ENCODE measurements at regions not wholly inside any gene's neighbourhood (a gene's known extent, or its start where the extent isn't known, plus 50 kb on each side); places are given as distances from the start of the nearest gene placed in this dataset.

- peaks cover 4% of the 10 kb centered on the region for H3K4me1 Mint-ChIP-seq (ENCODE audit: low read depth, unreplicated experiment)
- no peak overlapping the region for H3K4me3 Mint-ChIP-seq (ENCODE audit: unreplicated experiment)
- no peak overlapping the region for H3K27ac Mint-ChIP-seq (ENCODE audit: unreplicated experiment)
- H3K27me3 Mint-ChIP-seq (ENCODE audit: unreplicated experiment), result no peaks in the 10 kb centered on the region
- H3K9me3 Mint-ChIP-seq (ENCODE audit: unreplicated experiment), result no peaks in the 10 kb centered on the region
- no peaks in the 10 kb centered on the region for H3K36me3 Mint-ChIP-seq (ENCODE audit: unreplicated experiment)
- TF ChIP-seq, protein P1, sequence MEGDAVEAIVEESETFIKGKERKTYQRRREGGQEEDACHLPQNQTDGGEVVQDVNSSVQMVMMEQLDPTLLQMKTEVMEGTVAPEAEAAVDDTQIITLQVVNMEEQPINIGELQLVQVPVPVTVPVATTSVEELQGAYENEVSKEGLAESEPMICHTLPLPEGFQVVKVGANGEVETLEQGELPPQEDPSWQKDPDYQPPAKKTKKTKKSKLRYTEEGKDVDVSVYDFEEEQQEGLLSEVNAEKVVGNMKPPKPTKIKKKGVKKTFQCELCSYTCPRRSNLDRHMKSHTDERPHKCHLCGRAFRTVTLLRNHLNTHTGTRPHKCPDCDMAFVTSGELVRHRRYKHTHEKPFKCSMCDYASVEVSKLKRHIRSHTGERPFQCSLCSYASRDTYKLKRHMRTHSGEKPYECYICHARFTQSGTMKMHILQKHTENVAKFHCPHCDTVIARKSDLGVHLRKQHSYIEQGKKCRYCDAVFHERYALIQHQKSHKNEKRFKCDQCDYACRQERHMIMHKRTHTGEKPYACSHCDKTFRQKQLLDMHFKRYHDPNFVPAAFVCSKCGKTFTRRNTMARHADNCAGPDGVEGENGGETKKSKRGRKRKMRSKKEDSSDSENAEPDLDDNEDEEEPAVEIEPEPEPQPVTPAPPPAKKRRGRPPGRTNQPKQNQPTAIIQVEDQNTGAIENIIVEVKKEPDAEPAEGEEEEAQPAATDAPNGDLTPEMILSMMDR (IDR thresholded peaks at IDR 0.05; ENCODE audit: partially characterized antibody, unreplicated experiment), result no peak
- DNase-seq, result no peak
Measured at GRCh38 chr6:103895136-103895535, 964.6 kb downstream of the HACE1 start.

DNA sequence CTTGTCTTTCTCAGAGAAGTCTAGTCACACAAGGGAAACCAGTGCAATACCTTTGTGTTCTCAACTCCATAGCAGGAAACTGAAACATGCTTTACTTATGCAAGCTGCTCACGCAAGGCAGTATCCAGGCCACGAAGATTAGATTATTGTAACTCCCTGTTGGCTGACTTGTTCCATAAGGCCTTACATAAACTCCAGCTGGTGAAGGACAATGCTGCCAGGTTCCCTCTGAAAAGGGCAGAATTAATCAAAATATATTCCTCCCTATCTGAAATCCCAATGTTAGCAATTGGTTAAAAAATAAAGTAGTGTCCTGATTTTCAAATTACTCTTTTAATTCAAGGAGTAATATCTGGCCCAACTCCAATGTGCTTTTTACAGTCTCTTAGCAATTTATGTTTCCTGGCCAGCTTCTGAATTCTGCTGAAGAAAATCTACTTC lies 966.6 kb downstream of the HACE1 start:
- Mint-ChIP-seq H3K9me3 (ENCODE audit: unreplicated experiment) (no peaks in the 10 kb centered on the region), H3K4me3 (ENCODE audit: unreplicated experiment) (no peak overlapping the region), H3K4me1 (ENCODE audit: low read depth, unreplicated experiment) (peaks cover 4% of the 10 kb centered on the region), H3K27me3 (ENCODE audit: unreplicated experiment) (no peaks in the 10 kb centered on the region), H3K27ac (ENCODE audit: unreplicated experiment) (peak overlapping the region; percentile 45), H3K36me3 (ENCODE audit: unreplicated experiment) (no peaks in the 10 kb centered on the region)
- DNase-seq, result no peak
- TF ChIP-seq, protein P1 (IDR thresholded peaks at IDR 0.05; ENCODE audit: partially characterized antibody, unreplicated experiment), result no peak

- Mint-ChIP-seq H3K4me3 (ENCODE audit: unreplicated experiment) (no peak overlapping the region), H3K4me1 (ENCODE audit: low read depth, unreplicated experiment) (peaks cover 10% of the 10 kb centered on the region), H3K27ac (ENCODE audit: unreplicated experiment) (no peak overlapping the region), H3K36me3 (ENCODE audit: unreplicated experiment) (no peaks in the 10 kb centered on the region), H3K9me3 (ENCODE audit: unreplicated experiment) (peaks cover 1% of the 10 kb centered on the region), H3K27me3 (ENCODE audit: unreplicated experiment) (peaks cover 3% of the 10 kb centered on the region)
- TF ChIP-seq, protein P1 (IDR thresholded peaks at IDR 0.05; ENCODE audit: partially characterized antibody, unreplicated experiment), result no peak
- DNase-seq, result no peak
Measured at GRCh38 chr6:103886951-103887350, 972.8 kb downstream of the HACE1 start.

GRCh38 chr6:103885446-103885845 lies 974.3 kb downstream of the HACE1 start:
- Mint-ChIP-seq H3K27me3 (ENCODE audit: unreplicated experiment) (peaks cover 3% of the 10 kb centered on the region), H3K4me1 (ENCODE audit: low read depth, unreplicated experiment) (peaks cover 10% of the 10 kb centered on the region), H3K36me3 (ENCODE audit: unreplicated experiment) (peaks cover 9% of the 10 kb centered on the region), H3K27ac (ENCODE audit: unreplicated experiment) (no peak overlapping the region), H3K4me3 (ENCODE audit: unreplicated experiment) (no peak overlapping the region), H3K9me3 (ENCODE audit: unreplicated experiment) (peaks cover 1% of the 10 kb centered on the region)
- TF ChIP-seq, protein P1 (IDR thresholded peaks at IDR 0.05; ENCODE audit: partially characterized antibody, unreplicated experiment), result no peak
- DNase-seq, result no peak

- H3K9me3 Mint-ChIP-seq (ENCODE audit: unreplicated experiment), result peaks cover 1% of the 10 kb centered on the region
- TF ChIP-seq, protein P1 (IDR thresholded peaks at IDR 0.05; ENCODE audit: partially characterized antibody, unreplicated experiment), result no peak
- H3K36me3 Mint-ChIP-seq (ENCODE audit: unreplicated experiment), result peaks cover 22% of the 10 kb centered on the region
- H3K4me1 Mint-ChIP-seq (ENCODE audit: low read depth, unreplicated experiment), result peaks cover 10% of the 10 kb centered on the region
- DNase-seq, result no peak
- no peak overlapping the region for H3K4me3 Mint-ChIP-seq (ENCODE audit: unreplicated experiment)
- no peak overlapping the region for H3K27ac Mint-ChIP-seq (ENCODE audit: unreplicated experiment)
- peaks cover 2% of the 10 kb centered on the region for H3K27me3 Mint-ChIP-seq (ENCODE audit: unreplicated experiment)
Measured at GRCh38 chr6:103879800-103880199, 979.9 kb downstream of the HACE1 start.

All from glutamatergic neuron (in vitro differentiated cells).